ENCODE measurements at regions not wholly inside any gene's neighbourhood (a gene's known extent, or its start where the extent isn't known, plus 50 kb on each side); places are given as distances from the start of the nearest gene placed in this dataset.

GRCh38 chr20:6696001-6696400 lies 71.5 kb upstream of the BMP2 start:
- TF ChIP-seq CTCF (IDR thresholded peaks at IDR 0.05) (no peak), SIN3A (IDR thresholded peaks at IDR 0.05; ENCODE audit: borderline replicate concordance, low read depth, low read length) (no peak), EP300 (IDR thresholded peaks at IDR 0.05; ENCODE audit: borderline replicate concordance in 1 of 2, low read depth in 1 of 2, low read length in 1 of 2) (no peak), ELF1 (IDR thresholded peaks at IDR 0.05) (no peak), RFX5 (IDR thresholded peaks at IDR 0.05; ENCODE audit: low read length) (no peak), SMC3 (IDR thresholded peaks at IDR 0.05; ENCODE audit: low read depth, low read length) (no peak), POLR2AphosphoS5 (IDR thresholded peaks at IDR 0.05; ENCODE audit: low read depth, low read length) (no peak), GABPA (IDR thresholded peaks at IDR 0.05; ENCODE audit: low read depth) (no peak)

Data from SK-N-SH (cell line).